Chondrocyte (in vitro differentiated cells): ENCODE measurements at regions not wholly inside any gene's neighbourhood (a gene's known extent, or its start where the extent isn't known, plus 50 kb on each side); places are given as distances from the start of the nearest gene placed in this dataset.

ENCODE experiments used
- DNase-seq: peaks from one replicate; pipeline ENCODE4 v3.0.0; 2021; ENCODE audit warnings: mixed read lengths, low spot score
- H3K27ac Mint-ChIP-seq: one replicate; pipeline ENCODE4 v1.8.0; 2021; ENCODE audit warnings: mild to moderate bottlenecking, moderate library complexity, mixed read lengths; ENCODE audit not compliant: unreplicated experiment
- H3K27me3 Mint-ChIP-seq: 2 replicates; pipeline ENCODE4 v1.8.0; 2021; ENCODE audit warnings: low read depth, mixed read lengths
- H3K36me3 Mint-ChIP-seq: 2 replicates; pipeline ENCODE4 v1.8.0; 2021; ENCODE audit warnings: low read depth, mixed read lengths
- H3K4me1 Mint-ChIP-seq: 2 replicates; pipeline ENCODE4 v1.8.0; 2021; ENCODE audit warnings: low read depth, mild to moderate bottlenecking, mixed read lengths
- H3K4me3 Mint-ChIP-seq: one replicate; pipeline ENCODE4 v1.8.0; 2021; ENCODE audit warnings: mild to moderate bottlenecking, moderate library complexity, mixed read lengths; ENCODE audit not compliant: unreplicated experiment
- H3K9me3 Mint-ChIP-seq: 2 replicates; pipeline ENCODE4 v1.8.0; 2021; ENCODE audit warnings: low read depth, mixed read lengths
- CTCF ChIP-seq: fragments of 200-600 bp; sonication (generic); IDR thresholded peaks from 2 replicates; pipeline ENCODE4 v1.5.0; 2021; ENCODE audit warnings: antibody characterized with exemption, mild to moderate bottlenecking, moderate library complexity

GRCh38 chr1:104785575-104786187, 1036.0 kb downstream of the AMY1C start:
- Mint-ChIP-seq H3K4me3 (no peak overlapping the region), H3K4me1 (no peaks in the 10 kb centered on the region), H3K9me3 (no peaks in the 10 kb centered on the region), H3K36me3 (no peaks in the 10 kb centered on the region), H3K27ac (no peak overlapping the region), H3K27me3 (no peaks in the 10 kb centered on the region)
- no peak for DNase-seq
- TF ChIP-seq CTCF, result peak; percentile 12

- no peaks in the 10 kb centered on the region for H3K36me3 Mint-ChIP-seq
- no peaks in the 10 kb centered on the region for H3K4me1 Mint-ChIP-seq
- no peak for TF ChIP-seq CTCF
These were observed 1038.3 kb downstream of the AMY1C start for GRCh38 chr1:104787866-104788510.

GRCh38 chr1:104791030-104791429, 1041.3 kb downstream of the AMY1C start:
- no peaks in the 10 kb centered on the region for H3K36me3 Mint-ChIP-seq
- H3K27me3 Mint-ChIP-seq, result no peaks in the 10 kb centered on the region
- peaks cover under 1% of the 10 kb centered on the region for H3K4me1 Mint-ChIP-seq
- DNase-seq, result no peak
- no peak overlapping the region for H3K27ac Mint-ChIP-seq
- TF ChIP-seq CTCF, result no peak
- no peak overlapping the region for H3K4me3 Mint-ChIP-seq
- H3K9me3 Mint-ChIP-seq, result no peaks in the 10 kb centered on the region

More at GRCh38 chr1:104787866-104788510, 1038.3 kb downstream of the AMY1C start:
- H3K27ac Mint-ChIP-seq, result no peak overlapping the region
- H3K9me3 Mint-ChIP-seq, result no peaks in the 10 kb centered on the region
- DNase-seq, result peak; percentile 76
- no peaks in the 10 kb centered on the region for H3K27me3 Mint-ChIP-seq
- no peak overlapping the region for H3K4me3 Mint-ChIP-seq

- Mint-ChIP-seq H3K9me3 (peaks cover 3% of the 10 kb centered on the region), H3K4me3 (no peak overlapping the region), H3K27ac (no peak overlapping the region), H3K36me3 (no peaks in the 10 kb centered on the region), H3K27me3 (no peaks in the 10 kb centered on the region), H3K4me1 (peaks cover 11% of the 10 kb centered on the region)
- TF ChIP-seq CTCF, result no peak
- DNase-seq, result no peak
These were observed 1044.3 kb downstream of the AMY1C start for GRCh38 chr1:104794035-104794434.

GRCh38 chr1:104795931-104796330, 1046.2 kb downstream of the AMY1C start:
- Mint-ChIP-seq H3K4me3 (no peak overlapping the region), H3K27me3 (no peaks in the 10 kb centered on the region), H3K27ac (no peak overlapping the region), H3K4me1 (peaks cover 11% of the 10 kb centered on the region), H3K9me3 (peaks cover 3% of the 10 kb centered on the region), H3K36me3 (no peaks in the 10 kb centered on the region)
- DNase-seq, result no peak
- no peak for TF ChIP-seq CTCF
